Right lobe of liver (tissue), 4 donors: ENCODE measurements at regions not wholly inside any gene's neighbourhood (a gene's known extent, or its start where the extent isn't known, plus 50 kb on each side); places are given as distances from the start of the nearest gene placed in this dataset.

Experiments used
- CTCF ChIP-seq, 4 donors: fragments of 200-600 bp in 3 of 4; fragments of 450-650 bp in 1 of 4; IDR thresholded peaks; one replicate each; pipeline versions ENCODE4 v1.5.1 to v1.8.0; 2016 to 2022; ENCODE audit warnings: antibody characterized with exemption in 4 of 4, mild to moderate bottlenecking in 2 of 4
- POLR2A ChIP-seq: fragments of 450-650 bp; IDR thresholded peaks from one replicate; pipeline ENCODE4 v1.6.1; 2017; ENCODE audit warnings: antibody characterized with exemption, mild to moderate bottlenecking
- donor health status: DM: no; HTN: no; CAD: no.
- donor health status: DM: no; HTN: no; CAD: no.
- donor health status: DM: no; HTN: yes; CAD: no.

GRCh38 chr15:95784508-95784907 is 546.0 kb upstream of the NR2F2 start:
- no peak for TF ChIP-seq CTCF (IDR thresholded peaks at IDR 0.05)
- no peak for TF ChIP-seq POLR2A
